ENCODE measurements at regions not wholly inside any gene's neighbourhood (a gene's known extent, or its start where the extent isn't known, plus 50 kb on each side); places are given as distances from the start of the nearest gene placed in this dataset.

GRCh38 chr11:115933564-115933963, 429.3 kb upstream of the CADM1 start:
- BruUV-seq (replicated peaks) = no TSS peak
- ChIA-PET POLR2A (no interaction called here), CTCF (ENCODE audit: low intra/inter-chr PET ratio, low total read pairs) (no interaction called here)

More at GRCh38 chr11:115933564-115933963, 429.3 kb upstream of the CADM1 start:
- Histone ChIP-seq H3K4me2 (ENCODE audit: low read depth, low read length) (no peak overlapping the region), H3K79me2 (ENCODE audit: insufficient read depth, low read length) (no peaks in the 10 kb centered on the region), H3K27ac (ENCODE audit: extremely low read length, insufficient read depth, low read length) (no peak overlapping the region), H3K4me3 (replicated peaks in 1 of 3; ENCODE audit: insufficient read depth in 1 of 3, low read depth in 2 of 3, low read length in 3 of 3) (no peak overlapping the region), H3K9ac (ENCODE audit: insufficient read depth, low read depth, low read length) (no peak overlapping the region), H3K9me3 (ENCODE audit: low read length) (no peaks in the 10 kb centered on the region), H2AFZ (ENCODE audit: low read length) (no peak overlapping the region), H3K36me3 (replicated peaks in 1 of 2; ENCODE audit: control insufficient read depth in 1 of 2, insufficient read depth in 2 of 2, low read length in 2 of 2) (no peaks in the 10 kb centered on the region), H3K27me3 (ENCODE audit: control insufficient read depth in 1 of 2, insufficient read depth in 2 of 2, low read length in 2 of 2) (peaks cover 0 to 12% of the 10 kb centered on the region in 2 experiments; a peak in 2 of 5 replicates), H3K4me1 (ENCODE audit: insufficient read depth, low read length) (no peaks in the 10 kb centered on the region), H4K20me1 (ENCODE audit: insufficient read depth, low read length) (no peaks in the 10 kb centered on the region)
- DNase-seq (ENCODE audit: low spot score) (no peak), FAIRE-seq (no peak), ATAC-seq (no peak)
- no peak for TF ChIP-seq HOXD1 (CRISPR knock-in tag; IDR thresholded peaks at IDR 0.05)
- no peak for TF ChIP-seq ZSCAN9 (CRISPR knock-in tag; IDR thresholded peaks at IDR 0.05; ENCODE audit: borderline replicate concordance)
- TF ChIP-seq ATRX (CRISPR knock-in tag; IDR thresholded peaks at IDR 0.05; ENCODE audit: borderline replicate concordance) = no peak
- no peak for TF ChIP-seq PHF21A (CRISPR knock-in tag; IDR thresholded peaks at IDR 0.05)
- TF ChIP-seq TRIM24 (CRISPR knock-in tag; IDR thresholded peaks at IDR 0.05) = no peak
- no peak for TF ChIP-seq ARID5B (CRISPR knock-in tag; IDR thresholded peaks at IDR 0.05)
- TF ChIP-seq KLF6 (CRISPR knock-in tag; IDR thresholded peaks at IDR 0.05) = no peak
- TF ChIP-seq ZNF20 (CRISPR knock-in tag; IDR thresholded peaks at IDR 0.05) = no peak
- no peak for TF ChIP-seq ZNF891 (CRISPR knock-in tag; IDR thresholded peaks at IDR 0.05)
- intact Hi-C loops (cut with micrococcal nuclease; ENCODE audit: unreplicated experiment) = no loop called here
- in situ Hi-C loops (cut with HindIII; ENCODE audit: extremely low pct_ligation_motif_present, low pct_unique_long_range_greater_than_20kb) = no loop called here
- WGBS (ENCODE audit: low lambda C conversion rate) = 14% methylated on average over 4 of the region's 4 CpGs

All from HepG2 (cell line).